Neuronal stem cell (in vitro differentiated cells): ENCODE measurements at regions not wholly inside any gene's neighbourhood (a gene's known extent, or its start where the extent isn't known, plus 50 kb on each side); places are given as distances from the start of the nearest gene placed in this dataset.

ENCODE experiments used
- DNase-seq: peaks from one replicate; pipeline ENCODE4 v3.0.0-alpha.2; 2013; ENCODE audit warnings: low spot score
- H2AFZ ChIP-seq: one replicate; pipeline ENCODE4 v1.6.1; 2013; ENCODE audit warnings: mild to moderate bottlenecking, low read length, inconsistent platforms
- H2AK5ac ChIP-seq: 2 replicates; pipeline ENCODE4 v1.6.1; 2013; ENCODE audit warnings: low read depth, mild to moderate bottlenecking, inconsistent platforms, low read length, moderate library complexity, mixed read lengths
- H2BK120ac ChIP-seq: 2 replicates; pipeline ENCODE4 v1.6.1; 2013; ENCODE audit warnings: low read depth, mild to moderate bottlenecking, inconsistent platforms, low read length, moderate library complexity, mixed read lengths
- H2BK12ac ChIP-seq: one replicate; pipeline ENCODE4 v1.6.1; 2013; ENCODE audit warnings: low read length, inconsistent platforms
- H2BK15ac ChIP-seq: 2 replicates; pipeline ENCODE4 v1.6.1; 2013; ENCODE audit warnings: mild to moderate bottlenecking, low read length, inconsistent platforms, mixed read lengths
- H2BK5ac ChIP-seq: one replicate; pipeline ENCODE4 v1.6.1; 2013; ENCODE audit warnings: inconsistent platforms, mild to moderate bottlenecking, low read length, moderate library complexity
- H3K14ac ChIP-seq: one replicate; pipeline ENCODE4 v1.6.1; 2013; ENCODE audit warnings: low read length, inconsistent platforms
- H3K18ac ChIP-seq: 2 replicates; pipeline ENCODE4 v1.6.1; 2013; ENCODE audit warnings: low read length, inconsistent platforms
- H3K23ac ChIP-seq: 2 replicates; pipeline ENCODE4 v1.6.1; 2013; ENCODE audit warnings: low read depth, mild to moderate bottlenecking, mixed read lengths, low read length, inconsistent platforms; ENCODE audit not compliant: poor library complexity
- H3K27ac ChIP-seq: replicated peaks from 3 replicates; pipeline ENCODE4 v1.5.1; 2013; ENCODE audit warnings: low read length, inconsistent platforms
- H3K27me3 ChIP-seq, 3 experiments: 2 replicates each; pipeline ENCODE4 v1.6.1; 2013; ENCODE audit warnings: low read length in 3 of 3, mild to moderate bottlenecking in 2 of 3, inconsistent platforms in 1 of 3, low read depth in 1 of 3, mixed read lengths in 1 of 3, moderate library complexity in 1 of 3; ENCODE audit not compliant: control insufficient read depth in 3 of 3, insufficient read depth in 3 of 3
- H3K36me3 ChIP-seq, 2 donors: replicated peaks in 1 of 2; 2 replicates each; pipeline ENCODE4 v1.6.1; 2013; ENCODE audit warnings: low read length in 2 of 2; ENCODE audit not compliant: control insufficient read depth in 2 of 2, insufficient read depth in 2 of 2
- H3K4ac ChIP-seq: 2 replicates; pipeline ENCODE4 v1.6.1; 2013; ENCODE audit warnings: inconsistent platforms, mild to moderate bottlenecking, low read length, moderate library complexity
- H3K4me1 ChIP-seq, 2 donors: 1 replicate in 1 of 2; 2 replicates in 1 of 2; pipeline ENCODE4 v1.6.1; 2013; ENCODE audit warnings: low read length in 2 of 2, low read depth in 1 of 2; ENCODE audit not compliant: control insufficient read depth in 2 of 2, insufficient read depth in 1 of 2
- H3K4me2 ChIP-seq: one replicate; pipeline ENCODE4 v1.6.1; 2013; ENCODE audit warnings: mild to moderate bottlenecking, low read length, inconsistent platforms; ENCODE audit not compliant: insufficient read depth, poor library complexity, severe bottlenecking
- H3K4me3 ChIP-seq, 2 donors: 2 replicates each; pipeline ENCODE4 v1.5.1; 2013; ENCODE audit warnings: low read length in 2 of 2, mild to moderate bottlenecking in 2 of 2, inconsistent platforms in 1 of 2, moderate library complexity in 1 of 2
- H3K79me1 ChIP-seq: one replicate; pipeline ENCODE4 v1.6.1; 2013; ENCODE audit warnings: low read depth, mild to moderate bottlenecking, inconsistent platforms, low read length, moderate library complexity
- H3K9ac ChIP-seq: one replicate; pipeline ENCODE4 v1.6.1; 2013; ENCODE audit warnings: mild to moderate bottlenecking, low read depth, low read length, inconsistent platforms; ENCODE audit not compliant: poor library complexity
- H3K9me3 ChIP-seq, 2 donors: replicated peaks in 1 of 2; 2 replicates each; pipeline versions ENCODE3 to v1.6.1; 2013; ENCODE audit warnings: low read length in 2 of 2, mild to moderate bottlenecking in 2 of 2, inconsistent platforms in 1 of 2, low read depth in 1 of 2, mixed read lengths in 1 of 2, moderate library complexity in 1 of 2; ENCODE audit not compliant: control insufficient read depth in 2 of 2, insufficient read depth in 1 of 2
- H4K8ac ChIP-seq: one replicate; pipeline ENCODE4 v1.6.1; 2013; ENCODE audit warnings: low read depth, mild to moderate bottlenecking, inconsistent platforms, low read length, moderate library complexity
- H4K91ac ChIP-seq: one replicate; pipeline ENCODE4 v1.6.1; 2013; ENCODE audit warnings: low read length, low read depth, mild to moderate bottlenecking, inconsistent platforms; ENCODE audit not compliant: poor library complexity
- WGBS, 2 donors: extraction: QIAGEN DNeasy Blood & Tissue Kit; methylation state at CpG; one replicate each; pipeline ENCODE4 v1.1.7; 2013; ENCODE audit warnings: missing lambda C conversion rate in 2 of 2, mixed read lengths in 1 of 2; ENCODE audit not compliant: insufficient read length in 2 of 2, insufficient replicate concordance in 1 of 2; ENCODE audit errors: extremely low coverage in 2 of 2; 5-methylcytosine and 5-hydroxymethylcytosine counted together

GRCh38 chr10:28387140-28387539 lies 84.3 kb upstream of the MPP7 start:
- H3K4ac ChIP-seq = no peak overlapping the region
- H3K4me1 ChIP-seq = peaks cover 2 to 7% of the 10 kb centered on the region in 2 donors
- H3K14ac ChIP-seq = no peak overlapping the region
- H3K18ac ChIP-seq = no peak overlapping the region
- no peaks in the 10 kb centered on the region for H3K9me3 ChIP-seq
- H3K4me2 ChIP-seq = no peak overlapping the region
- no peak overlapping the region for H3K27ac ChIP-seq
- WGBS, 2 donors = no CpG with 5 or more reads among the region's 7 CpGs
- no peak overlapping the region for H2AK5ac ChIP-seq
- no peak overlapping the region for H2BK120ac ChIP-seq
- no peak overlapping the region for H3K4me3 ChIP-seq
- no peak overlapping the region for H2BK15ac ChIP-seq
- peak overlapping the region; percentile 16 for H3K23ac ChIP-seq
- no peak overlapping the region for H2BK5ac ChIP-seq
- H3K27me3 ChIP-seq = no peaks in the 10 kb centered on the region
- no peak for DNase-seq
- no peak overlapping the region for H3K9ac ChIP-seq
- H4K8ac ChIP-seq = no peak overlapping the region
- H3K36me3 ChIP-seq = no peaks in the 10 kb centered on the region
- no peaks in the 10 kb centered on the region for H3K79me1 ChIP-seq
- peak overlapping the region; percentile 83 for H2AFZ ChIP-seq
- no peak overlapping the region for H4K91ac ChIP-seq
- H2BK12ac ChIP-seq = no peak overlapping the region

GRCh38 chr10:28391283-28391682 lies 88.4 kb upstream of the MPP7 start:
- H2BK12ac ChIP-seq = no peak overlapping the region
- H2AFZ ChIP-seq = no peak overlapping the region
- no peak overlapping the region for H3K18ac ChIP-seq
- H3K4me3 ChIP-seq = no peak overlapping the region
- H3K79me1 ChIP-seq = no peaks in the 10 kb centered on the region
- no peak overlapping the region for H3K9ac ChIP-seq
- no peaks in the 10 kb centered on the region for H3K27me3 ChIP-seq
- DNase-seq = no peak
- H2BK120ac ChIP-seq = no peak overlapping the region
- no peak overlapping the region for H2BK15ac ChIP-seq
- H3K36me3 ChIP-seq = no peaks in the 10 kb centered on the region
- WGBS, 2 donors = no CpG with 5 or more reads among the region's 5 CpGs
- H3K4me2 ChIP-seq = no peak overlapping the region
- no peak overlapping the region for H3K23ac ChIP-seq
- H3K4ac ChIP-seq = no peak overlapping the region
- no peak overlapping the region for H3K14ac ChIP-seq
- H2BK5ac ChIP-seq = no peak overlapping the region
- H4K8ac ChIP-seq = no peak overlapping the region
- no peak overlapping the region for H3K27ac ChIP-seq
- H2AK5ac ChIP-seq = no peak overlapping the region
- H3K9me3 ChIP-seq = no peaks in the 10 kb centered on the region
- peaks cover 2 to 6% of the 10 kb centered on the region in 2 donors for H3K4me1 ChIP-seq
- no peak overlapping the region for H4K91ac ChIP-seq

- no peak overlapping the region for H2AK5ac ChIP-seq
- no CpG with 5 or more reads among the region's 8 CpGs for WGBS, 2 donors
- H3K18ac ChIP-seq = no peak overlapping the region
- H3K36me3 ChIP-seq = no peaks in the 10 kb centered on the region
- H3K4me1 ChIP-seq = no peaks in the 10 kb centered on the region
- no peak overlapping the region for H2BK12ac ChIP-seq
- H2BK120ac ChIP-seq = no peak overlapping the region
- peak overlapping the region; percentile 43 for H2AFZ ChIP-seq
- no peaks in the 10 kb centered on the region for H3K9me3 ChIP-seq
- H3K14ac ChIP-seq = no peak overlapping the region
- H3K23ac ChIP-seq = no peak overlapping the region
- H3K4ac ChIP-seq = no peak overlapping the region
- no peak overlapping the region for H4K8ac ChIP-seq
- no peak overlapping the region for H2BK15ac ChIP-seq
- no peak overlapping the region for H3K9ac ChIP-seq
- H2BK5ac ChIP-seq = no peak overlapping the region
- H4K91ac ChIP-seq = no peak overlapping the region
- H3K4me2 ChIP-seq = no peak overlapping the region
- H3K79me1 ChIP-seq = no peaks in the 10 kb centered on the region
- H3K27me3 ChIP-seq = no peaks in the 10 kb centered on the region
- H3K4me3 ChIP-seq = no peak overlapping the region
- peak; percentile 74 for DNase-seq
- H3K27ac ChIP-seq = no peak overlapping the region
Observed at GRCh38 chr10:28393956-28394568, 91.2 kb upstream of the MPP7 start.

GRCh38 chr10:28396331-28396730 lies 93.5 kb upstream of the MPP7 start:
- Histone ChIP-seq H3K27ac (no peak overlapping the region), H2BK12ac (no peak overlapping the region), H3K9ac (no peak overlapping the region), H3K14ac (no peak overlapping the region), H2BK120ac (no peak overlapping the region), H3K36me3 (no peaks in the 10 kb centered on the region), H3K23ac (no peak overlapping the region), H3K4ac (no peak overlapping the region), H3K27me3 (no peaks in the 10 kb centered on the region), H3K18ac (no peak overlapping the region), H3K4me3 (no peak overlapping the region), H2BK5ac (no peak overlapping the region), H4K91ac (no peak overlapping the region), H3K4me1 (no peaks in the 10 kb centered on the region), H2BK15ac (no peak overlapping the region), H3K4me2 (no peak overlapping the region), H3K79me1 (no peaks in the 10 kb centered on the region), H2AK5ac (no peak overlapping the region), H2AFZ (no peak overlapping the region), H3K9me3 (no peaks in the 10 kb centered on the region), H4K8ac (no peak overlapping the region)
- no CpG with 5 or more reads among the region's 4 CpGs for WGBS, 2 donors
- DNase-seq = no peak
